ENCODE measurements at regions not wholly inside any gene's neighbourhood (a gene's known extent, or its start where the extent isn't known, plus 50 kb on each side); places are given as distances from the start of the nearest gene placed in this dataset.

- no peak for DNase-seq
- ATAC-seq (ENCODE audit: low read depth): no peak
- no peak overlapping the region for H3K4me3 Mint-ChIP-seq
- POLR2A ChIA-PET: no interaction called here
- no peak overlapping the region for H3K27ac Mint-ChIP-seq
- no peaks in the 10 kb centered on the region for H3K36me3 Mint-ChIP-seq
- no peaks in the 10 kb centered on the region for H3K27me3 Mint-ChIP-seq
- no peaks in the 10 kb centered on the region for H3K4me1 Mint-ChIP-seq
- H3K9me3 Mint-ChIP-seq: peaks cover 5% of the 10 kb centered on the region
Measured at GRCh38 chr2:146068051-146068450, 1548.1 kb upstream of the ZEB2 start.

GRCh38 chr2:146048141-146048540, 1528.2 kb upstream of the ZEB2 start:
- no peak for ATAC-seq (ENCODE audit: low read depth)
- DNase-seq: no peak
- no peak overlapping the region for H3K27ac Mint-ChIP-seq
- H3K4me1 Mint-ChIP-seq: no peaks in the 10 kb centered on the region
- no peak overlapping the region for H3K4me3 Mint-ChIP-seq
- H3K36me3 Mint-ChIP-seq: no peaks in the 10 kb centered on the region
- H3K9me3 Mint-ChIP-seq: peaks cover 3% of the 10 kb centered on the region
- H3K27me3 Mint-ChIP-seq: no peaks in the 10 kb centered on the region
- POLR2A ChIA-PET: no interaction called here

- H3K27me3 Mint-ChIP-seq: no peaks in the 10 kb centered on the region
- H3K27ac Mint-ChIP-seq: no peak overlapping the region
- H3K4me1 Mint-ChIP-seq: no peaks in the 10 kb centered on the region
- H3K9me3 Mint-ChIP-seq: peaks cover 1% of the 10 kb centered on the region
- POLR2A ChIA-PET: no interaction called here
- DNase-seq (no peak), ATAC-seq (ENCODE audit: low read depth) (no peak)
- no peaks in the 10 kb centered on the region for H3K36me3 Mint-ChIP-seq
- H3K4me3 Mint-ChIP-seq: no peak overlapping the region
Measured at GRCh38 chr2:146041274-146041910, 1521.5 kb upstream of the ZEB2 start.

GRCh38 chr2:146040051-146040450, 1520.1 kb upstream of the ZEB2 start:
- ATAC-seq (ENCODE audit: low read depth): no peak
- H3K27me3 Mint-ChIP-seq: no peaks in the 10 kb centered on the region
- POLR2A ChIA-PET: no interaction called here

GRCh38 chr2:146038014-146038413, 1518.1 kb upstream of the ZEB2 start:
- Mint-ChIP-seq H3K27ac (no peak overlapping the region), H3K9me3 (peaks cover 1% of the 10 kb centered on the region), H3K36me3 (no peaks in the 10 kb centered on the region), H3K27me3 (no peaks in the 10 kb centered on the region), H3K4me3 (no peak overlapping the region), H3K4me1 (no peaks in the 10 kb centered on the region)
- DNase-seq (no peak), ATAC-seq (ENCODE audit: low read depth) (no peak)
- POLR2A ChIA-PET: no interaction called here

More at GRCh38 chr2:146040051-146040450, 1520.1 kb upstream of the ZEB2 start:
- no peak overlapping the region for H3K4me3 Mint-ChIP-seq
- no peak overlapping the region for H3K27ac Mint-ChIP-seq
- peaks cover 1% of the 10 kb centered on the region for H3K9me3 Mint-ChIP-seq
- H3K4me1 Mint-ChIP-seq: no peaks in the 10 kb centered on the region
- H3K36me3 Mint-ChIP-seq: no peaks in the 10 kb centered on the region
- DNase-seq: no peak

GRCh38 chr2:146037334-146037870, 1517.5 kb upstream of the ZEB2 start:
- Mint-ChIP-seq H3K4me3 (no peak overlapping the region), H3K9me3 (peaks cover 1% of the 10 kb centered on the region), H3K4me1 (no peaks in the 10 kb centered on the region), H3K36me3 (no peaks in the 10 kb centered on the region), H3K27ac (no peak overlapping the region), H3K27me3 (no peaks in the 10 kb centered on the region)
- DNase-seq (no peak), ATAC-seq (ENCODE audit: low read depth) (no peak)
- POLR2A ChIA-PET: no interaction called here

- no peak for ATAC-seq (ENCODE audit: low read depth)
- H3K36me3 Mint-ChIP-seq: no peaks in the 10 kb centered on the region
Measured at GRCh38 chr2:146031158-146031557, 1511.2 kb upstream of the ZEB2 start.

GRCh38 chr2:146027156-146027555, 1507.2 kb upstream of the ZEB2 start:
- no peaks in the 10 kb centered on the region for H3K4me1 Mint-ChIP-seq
- H3K27me3 Mint-ChIP-seq: no peaks in the 10 kb centered on the region
- no peak overlapping the region for H3K4me3 Mint-ChIP-seq
- DNase-seq (no peak), ATAC-seq (ENCODE audit: low read depth) (no peak)
- no peaks in the 10 kb centered on the region for H3K9me3 Mint-ChIP-seq
- no peak overlapping the region for H3K27ac Mint-ChIP-seq
- POLR2A ChIA-PET: no interaction called here
- no peaks in the 10 kb centered on the region for H3K36me3 Mint-ChIP-seq

More at GRCh38 chr2:146031158-146031557, 1511.2 kb upstream of the ZEB2 start:
- Mint-ChIP-seq H3K9me3 (no peaks in the 10 kb centered on the region), H3K4me1 (no peaks in the 10 kb centered on the region), H3K4me3 (no peak overlapping the region), H3K27me3 (no peaks in the 10 kb centered on the region), H3K27ac (no peak overlapping the region)
- POLR2A ChIA-PET: no interaction called here
- no peak for DNase-seq

GRCh38 chr2:146025519-146025918, 1505.6 kb upstream of the ZEB2 start:
- DNase-seq: no peak
- no peaks in the 10 kb centered on the region for H3K27me3 Mint-ChIP-seq
- H3K36me3 Mint-ChIP-seq: no peaks in the 10 kb centered on the region
- H3K4me1 Mint-ChIP-seq: no peaks in the 10 kb centered on the region
- no peak overlapping the region for H3K4me3 Mint-ChIP-seq
- ATAC-seq (ENCODE audit: low read depth): no peak
- H3K27ac Mint-ChIP-seq: no peak overlapping the region
- no peaks in the 10 kb centered on the region for H3K9me3 Mint-ChIP-seq
- POLR2A ChIA-PET: no interaction called here

- POLR2A ChIA-PET: no interaction called here
- ATAC-seq (ENCODE audit: low read depth): no peak
- Mint-ChIP-seq H3K4me3 (no peak overlapping the region), H3K36me3 (no peaks in the 10 kb centered on the region), H3K4me1 (no peaks in the 10 kb centered on the region), H3K9me3 (no peaks in the 10 kb centered on the region), H3K27me3 (no peaks in the 10 kb centered on the region), H3K27ac (no peak overlapping the region)
- DNase-seq: no peak
Measured at GRCh38 chr2:146024212-146024743, 1504.4 kb upstream of the ZEB2 start.

GRCh38 chr2:146004462-146004861, 1484.5 kb upstream of the ZEB2 start:
- DNase-seq (no peak), ATAC-seq (ENCODE audit: low read depth) (no peak)
- Mint-ChIP-seq H3K4me1 (no peaks in the 10 kb centered on the region), H3K27me3 (no peaks in the 10 kb centered on the region), H3K9me3 (no peaks in the 10 kb centered on the region), H3K4me3 (no peak overlapping the region), H3K27ac (no peak overlapping the region), H3K36me3 (no peaks in the 10 kb centered on the region)
- POLR2A ChIA-PET: no interaction called here

GRCh38 chr2:146003337-146003736, 1483.4 kb upstream of the ZEB2 start:
- H3K36me3 Mint-ChIP-seq: no peaks in the 10 kb centered on the region
- DNase-seq (no peak), ATAC-seq (ENCODE audit: low read depth) (no peak)
- H3K9me3 Mint-ChIP-seq: no peaks in the 10 kb centered on the region
- H3K27me3 Mint-ChIP-seq: no peaks in the 10 kb centered on the region
- H3K4me3 Mint-ChIP-seq: no peak overlapping the region
- POLR2A ChIA-PET: no interaction called here
- H3K27ac Mint-ChIP-seq: no peak overlapping the region
- no peaks in the 10 kb centered on the region for H3K4me1 Mint-ChIP-seq

GRCh38 chr2:145994910-145995309, 1475.0 kb upstream of the ZEB2 start:
- POLR2A ChIA-PET: no interaction called here
- Mint-ChIP-seq H3K9me3 (peaks cover 14% of the 10 kb centered on the region), H3K4me1 (no peaks in the 10 kb centered on the region), H3K4me3 (no peak overlapping the region), H3K36me3 (no peaks in the 10 kb centered on the region), H3K27ac (no peak overlapping the region), H3K27me3 (no peaks in the 10 kb centered on the region)
- ATAC-seq (ENCODE audit: low read depth) (no peak), DNase-seq (no peak)

- DNase-seq (no peak), ATAC-seq (ENCODE audit: low read depth) (no peak)
- Mint-ChIP-seq H3K9me3 (peaks cover 13% of the 10 kb centered on the region), H3K27me3 (no peaks in the 10 kb centered on the region), H3K27ac (no peak overlapping the region), H3K4me3 (no peak overlapping the region), H3K4me1 (no peaks in the 10 kb centered on the region), H3K36me3 (no peaks in the 10 kb centered on the region)
- POLR2A ChIA-PET: no interaction called here
Measured at GRCh38 chr2:145992572-145992971, 1472.7 kb upstream of the ZEB2 start.

Data from activated naive CD8-positive, alpha-beta T cell treated with anti-CD3 and anti-CD28 coated beads, Interleukin-2, amount 10 ng/mL, durations not matched to agents 7 days and 5 days (primary cell).